ENCODE measurements at regions not wholly inside any gene's neighbourhood (a gene's known extent, or its start where the extent isn't known, plus 50 kb on each side); places are given as distances from the start of the nearest gene placed in this dataset.
"Not testable (repeated sequence)": the region's sequence is repeated elsewhere in the genome, so short reads cannot be mapped to it uniquely, and the experiment has no call there.

GRCh38 chr3:94507354-94507753 lies 444.5 kb downstream of the NSUN3 start:
- TF ChIP-seq CTCF (IDR thresholded peaks at IDR 0.05; ENCODE audit: low read length); EZH2 (IDR thresholded peaks at IDR 0.05; ENCODE audit: borderline replicate concordance, low read length): not testable (repeated sequence)
